Calu3 (cell line): ENCODE measurements at regions not wholly inside any gene's neighbourhood (a gene's known extent, or its start where the extent isn't known, plus 50 kb on each side); places are given as distances from the start of the nearest gene placed in this dataset.

Source experiments
- BruUV-seq: library from RNA; stranded (reverse); fragments of 400-500 nt; replicated peaks from 2 replicates; lab custom pipeline; 2021; lab: Mats Ljungman, UMichigan
- CTCF ChIA-PET: fragments of 300-600 bp; sonication (Branson Sonifier 250); formaldehyde crosslinking; loops from one replicate; lab custom pipeline; 2022; ENCODE audit warnings: antibody characterized with exemption; lab: Charles Lee
- DNase-seq: peaks from one replicate; pipeline ENCODE4 v3.0.0; 2022
- H3K27ac Mint-ChIP-seq: one replicate; pipeline ENCODE4 v1.8.0; 2022; ENCODE audit warnings: mixed read lengths; ENCODE audit not compliant: unreplicated experiment
- H3K27me3 Mint-ChIP-seq: one replicate; pipeline ENCODE4 v1.8.0; 2022; ENCODE audit warnings: mixed read lengths; ENCODE audit not compliant: unreplicated experiment
- H3K36me3 Mint-ChIP-seq: one replicate; pipeline ENCODE4 v1.8.0; 2022; ENCODE audit warnings: mild to moderate bottlenecking, moderate library complexity, mixed read lengths; ENCODE audit not compliant: insufficient read depth, unreplicated experiment
- H3K4me1 Mint-ChIP-seq: one replicate; pipeline ENCODE4 v1.8.0; 2022; ENCODE audit warnings: mild to moderate bottlenecking, low read depth, mixed read lengths; ENCODE audit not compliant: unreplicated experiment
- H3K4me3 Mint-ChIP-seq: one replicate; pipeline ENCODE4 v1.8.0; 2022; ENCODE audit warnings: mild to moderate bottlenecking, low read depth, moderate library complexity, mixed read lengths; ENCODE audit not compliant: unreplicated experiment
- H3K9me3 Mint-ChIP-seq: one replicate; pipeline ENCODE4 v1.8.0; 2022; ENCODE audit warnings: low read depth, mixed read lengths; ENCODE audit not compliant: unreplicated experiment
- intact Hi-C: fragments of 100-400 bp; cut with micrococcal nuclease; formaldehyde crosslinking; loops from one replicate; pipeline ENCODE4 v1.10.0; 2022; ENCODE audit not compliant: unreplicated experiment
- TF ChIP-seq, protein P1 (sequence below): fragments of 200-600 bp; IDR thresholded peaks from one replicate; pipeline ENCODE4 v1.8.0; 2022; ENCODE audit warnings: antibody characterized with exemption; ENCODE audit not compliant: unreplicated experiment

DNA sequence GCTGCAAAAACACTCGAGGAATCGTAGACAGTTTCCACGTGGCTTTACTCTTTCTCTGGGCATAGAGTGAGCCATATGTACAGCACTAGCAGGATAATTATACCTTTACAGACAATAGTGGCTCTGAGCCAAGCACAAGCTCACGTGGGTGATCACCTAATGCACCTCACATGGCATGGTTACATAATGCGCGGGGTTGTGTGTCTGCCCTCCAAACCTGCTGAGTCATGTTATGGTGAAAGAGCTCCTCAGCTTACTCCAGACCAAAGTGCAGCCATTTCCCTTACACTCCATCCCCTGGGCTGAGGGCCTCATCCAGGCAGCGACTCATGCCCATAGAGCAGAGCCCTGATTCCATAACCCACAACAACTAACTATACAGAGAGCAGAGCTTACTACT, 1458.4 kb upstream of the CADM2 start:
- DNase-seq: no peak
- no TSS peak for BruUV-seq
- Mint-ChIP-seq H3K4me1 (peaks cover 8% of the 10 kb centered on the region), H3K27me3 (no peaks in the 10 kb centered on the region), H3K4me3 (no peak overlapping the region), H3K9me3 (no peaks in the 10 kb centered on the region), H3K27ac (no peak overlapping the region), H3K36me3 (no peaks in the 10 kb centered on the region)
- CTCF ChIA-PET: no interaction called here
- intact Hi-C loops: no loop called here
- TF ChIP-seq, protein P1, sequence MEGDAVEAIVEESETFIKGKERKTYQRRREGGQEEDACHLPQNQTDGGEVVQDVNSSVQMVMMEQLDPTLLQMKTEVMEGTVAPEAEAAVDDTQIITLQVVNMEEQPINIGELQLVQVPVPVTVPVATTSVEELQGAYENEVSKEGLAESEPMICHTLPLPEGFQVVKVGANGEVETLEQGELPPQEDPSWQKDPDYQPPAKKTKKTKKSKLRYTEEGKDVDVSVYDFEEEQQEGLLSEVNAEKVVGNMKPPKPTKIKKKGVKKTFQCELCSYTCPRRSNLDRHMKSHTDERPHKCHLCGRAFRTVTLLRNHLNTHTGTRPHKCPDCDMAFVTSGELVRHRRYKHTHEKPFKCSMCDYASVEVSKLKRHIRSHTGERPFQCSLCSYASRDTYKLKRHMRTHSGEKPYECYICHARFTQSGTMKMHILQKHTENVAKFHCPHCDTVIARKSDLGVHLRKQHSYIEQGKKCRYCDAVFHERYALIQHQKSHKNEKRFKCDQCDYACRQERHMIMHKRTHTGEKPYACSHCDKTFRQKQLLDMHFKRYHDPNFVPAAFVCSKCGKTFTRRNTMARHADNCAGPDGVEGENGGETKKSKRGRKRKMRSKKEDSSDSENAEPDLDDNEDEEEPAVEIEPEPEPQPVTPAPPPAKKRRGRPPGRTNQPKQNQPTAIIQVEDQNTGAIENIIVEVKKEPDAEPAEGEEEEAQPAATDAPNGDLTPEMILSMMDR: no peak

DNA sequence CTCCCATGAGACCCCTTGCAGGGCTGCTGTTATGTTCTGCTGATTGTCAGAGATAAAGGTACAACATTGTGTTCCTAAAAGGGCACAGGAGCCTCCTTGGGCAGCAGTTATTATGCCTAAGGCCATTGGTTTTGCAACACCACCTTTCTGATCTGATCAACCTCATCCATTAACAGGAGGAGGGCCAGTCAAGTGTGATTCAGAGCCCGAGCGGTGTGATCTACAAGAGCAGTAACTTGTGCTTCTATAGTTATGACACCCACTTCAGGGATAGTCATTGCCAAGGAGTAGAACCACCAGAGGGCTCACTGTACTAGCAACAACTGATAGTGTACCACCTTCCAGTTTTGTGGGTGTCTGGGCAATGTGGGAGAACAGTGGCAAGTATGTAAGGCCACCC, 1457.9 kb upstream of the CADM2 start:
- no peak for DNase-seq
- no peak overlapping the region for H3K27ac Mint-ChIP-seq
- H3K27me3 Mint-ChIP-seq: no peaks in the 10 kb centered on the region
- no TSS peak for BruUV-seq
- intact Hi-C loops: no loop called here
- CTCF ChIA-PET: no interaction called here
- TF ChIP-seq, protein P1: no peak
- H3K4me1 Mint-ChIP-seq: peaks cover 8% of the 10 kb centered on the region
- H3K36me3 Mint-ChIP-seq: no peaks in the 10 kb centered on the region
- H3K4me3 Mint-ChIP-seq: no peak overlapping the region
- H3K9me3 Mint-ChIP-seq: no peaks in the 10 kb centered on the region

DNA sequence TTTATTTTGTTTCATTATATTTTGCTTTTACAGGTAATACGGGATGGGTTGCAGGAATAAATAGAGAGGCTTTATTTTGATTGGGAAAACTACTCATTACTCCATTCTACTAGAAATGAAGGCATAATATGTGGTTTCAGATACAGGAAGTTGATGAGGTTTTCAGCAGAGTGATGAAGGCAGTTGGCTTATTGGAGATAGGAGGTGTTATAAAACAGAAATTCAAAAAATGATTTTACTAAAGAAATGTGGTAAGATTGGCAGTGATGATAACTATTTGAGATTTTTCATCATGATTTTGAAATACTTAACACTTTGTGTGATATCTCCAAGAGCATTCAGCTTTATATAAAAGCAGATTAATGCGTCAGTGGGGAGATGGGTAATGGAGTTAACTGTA, 1445.7 kb upstream of the CADM2 start:
- Mint-ChIP-seq H3K4me3 (no peak overlapping the region), H3K27me3 (no peaks in the 10 kb centered on the region), H3K27ac (no peak overlapping the region), H3K9me3 (no peaks in the 10 kb centered on the region), H3K36me3 (no peaks in the 10 kb centered on the region), H3K4me1 (peaks cover 16% of the 10 kb centered on the region)
- BruUV-seq: no TSS peak
- no peak for DNase-seq
- TF ChIP-seq, protein P1: no peak
- intact Hi-C loops: no loop called here
- CTCF ChIA-PET: no interaction called here

DNA sequence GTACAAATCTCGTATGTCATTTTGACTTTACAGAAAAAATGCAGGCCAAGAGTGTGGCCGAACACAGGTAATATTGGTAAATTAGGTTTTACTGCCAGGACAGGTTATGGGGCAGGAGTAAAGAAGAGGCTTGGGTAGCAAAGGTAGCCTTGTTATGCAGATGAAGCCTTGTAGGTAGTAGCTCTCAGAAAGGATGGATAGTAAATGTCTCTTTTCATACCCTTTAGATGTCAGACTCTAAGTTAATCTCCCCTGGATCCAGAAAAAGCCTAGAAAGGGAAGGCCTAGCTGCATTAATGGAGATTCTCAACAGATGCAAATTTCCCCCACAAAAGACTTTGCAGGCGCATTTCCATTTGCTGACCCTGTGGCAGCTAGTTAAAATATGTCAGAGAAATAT, 1445.1 kb upstream of the CADM2 start:
- Mint-ChIP-seq H3K9me3 (no peaks in the 10 kb centered on the region), H3K27me3 (no peaks in the 10 kb centered on the region), H3K4me1 (peaks cover 16% of the 10 kb centered on the region), H3K36me3 (no peaks in the 10 kb centered on the region), H3K4me3 (no peak overlapping the region), H3K27ac (no peak overlapping the region)
- no peak for DNase-seq
- CTCF ChIA-PET: no interaction called here
- TF ChIP-seq, protein P1: no peak
- no TSS peak for BruUV-seq
- intact Hi-C loops: no loop called here
